ENCODE measurements at regions not wholly inside any gene's neighbourhood (a gene's known extent, or its start where the extent isn't known, plus 50 kb on each side); places are given as distances from the start of the nearest gene placed in this dataset.

- TF ChIP-seq POLR2A (IDR thresholded peaks at IDR 0.05; ENCODE audit: insufficient read depth in 1 of 2, low read depth in 2 of 2, low read length in 2 of 2): no peak
- no peak for TF ChIP-seq PRDM15 (CRISPR knock-in tag; IDR thresholded peaks at IDR 0.05)
- TF ChIP-seq POLR2AphosphoS5 (IDR thresholded peaks at IDR 0.05; ENCODE audit: low read depth, low read length): no peak
- TF ChIP-seq TCF7L2 (IDR thresholded peaks at IDR 0.05; ENCODE audit: low read depth, low read length): no peak
- TF ChIP-seq RARG (CRISPR knock-in tag; IDR thresholded peaks at IDR 0.05; ENCODE audit: low read depth): no peak
- TF ChIP-seq KAT7 (CRISPR knock-in tag; IDR thresholded peaks at IDR 0.05; ENCODE audit: borderline replicate concordance): no peak
- TF ChIP-seq SUZ12 (IDR thresholded peaks at IDR 0.05; ENCODE audit: low read depth, low read length): no peak
- no peak for TF ChIP-seq CBFB (CRISPR knock-in tag; IDR thresholded peaks at IDR 0.05)
- no peak for TF ChIP-seq SAP130 (CRISPR knock-in tag; IDR thresholded peaks at IDR 0.05; ENCODE audit: low read depth)
- TF ChIP-seq SRSF9 (IDR thresholded peaks at IDR 0.05; ENCODE audit: borderline replicate concordance, insufficient read depth, low read depth, low read length, poor library complexity, severe bottlenecking): no peak
Measured at GRCh38 chr7:97457054-97457453, 274.8 kb upstream of the TAC1 start.

All from HepG2 (cell line).